Ishikawa (cell line): ENCODE measurements at regions not wholly inside any gene's neighbourhood (a gene's known extent, or its start where the extent isn't known, plus 50 kb on each side); places are given as distances from the start of the nearest gene placed in this dataset.

Experiments
- EP300 ChIP-seq: IDR thresholded peaks from 2 replicates; pipeline ENCODE4 v1.6.1; 2012; ENCODE audit warnings: borderline replicate concordance
- NFIC ChIP-seq: IDR thresholded peaks from 2 replicates; pipeline ENCODE4 v1.6.1; 2012
- TF ChIP-seq, protein P1 (sequence below): IDR thresholded peaks from 2 replicates; pipeline ENCODE4 v1.6.1; 2012; ENCODE audit warnings: low read depth, mild to moderate bottlenecking
- TF ChIP-seq, protein P2 (sequence below): IDR thresholded peaks from 2 replicates; pipeline ENCODE4 v1.6.1; 2012

DNA sequence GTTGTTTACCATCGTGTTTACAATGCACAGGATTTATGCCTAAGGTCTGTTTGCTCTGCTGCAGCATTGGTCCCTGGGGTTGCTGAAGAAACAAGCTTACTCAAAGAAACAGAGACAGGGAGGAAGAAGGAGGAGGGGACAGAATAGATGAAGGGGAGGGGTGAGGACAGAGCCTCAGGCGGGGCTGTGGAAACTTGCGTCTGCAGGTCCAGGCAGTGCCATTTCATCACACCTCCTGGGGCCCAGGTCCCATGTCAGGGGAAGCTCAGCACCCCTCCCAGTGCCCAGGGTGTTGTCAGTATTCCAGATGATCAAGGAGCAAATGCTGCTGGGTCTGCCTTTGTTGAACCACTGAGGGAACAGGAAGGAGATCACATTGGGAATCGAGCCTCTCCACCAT lies 1406.8 kb downstream of the TBC1D22A start:
- TF ChIP-seq, protein P1, sequence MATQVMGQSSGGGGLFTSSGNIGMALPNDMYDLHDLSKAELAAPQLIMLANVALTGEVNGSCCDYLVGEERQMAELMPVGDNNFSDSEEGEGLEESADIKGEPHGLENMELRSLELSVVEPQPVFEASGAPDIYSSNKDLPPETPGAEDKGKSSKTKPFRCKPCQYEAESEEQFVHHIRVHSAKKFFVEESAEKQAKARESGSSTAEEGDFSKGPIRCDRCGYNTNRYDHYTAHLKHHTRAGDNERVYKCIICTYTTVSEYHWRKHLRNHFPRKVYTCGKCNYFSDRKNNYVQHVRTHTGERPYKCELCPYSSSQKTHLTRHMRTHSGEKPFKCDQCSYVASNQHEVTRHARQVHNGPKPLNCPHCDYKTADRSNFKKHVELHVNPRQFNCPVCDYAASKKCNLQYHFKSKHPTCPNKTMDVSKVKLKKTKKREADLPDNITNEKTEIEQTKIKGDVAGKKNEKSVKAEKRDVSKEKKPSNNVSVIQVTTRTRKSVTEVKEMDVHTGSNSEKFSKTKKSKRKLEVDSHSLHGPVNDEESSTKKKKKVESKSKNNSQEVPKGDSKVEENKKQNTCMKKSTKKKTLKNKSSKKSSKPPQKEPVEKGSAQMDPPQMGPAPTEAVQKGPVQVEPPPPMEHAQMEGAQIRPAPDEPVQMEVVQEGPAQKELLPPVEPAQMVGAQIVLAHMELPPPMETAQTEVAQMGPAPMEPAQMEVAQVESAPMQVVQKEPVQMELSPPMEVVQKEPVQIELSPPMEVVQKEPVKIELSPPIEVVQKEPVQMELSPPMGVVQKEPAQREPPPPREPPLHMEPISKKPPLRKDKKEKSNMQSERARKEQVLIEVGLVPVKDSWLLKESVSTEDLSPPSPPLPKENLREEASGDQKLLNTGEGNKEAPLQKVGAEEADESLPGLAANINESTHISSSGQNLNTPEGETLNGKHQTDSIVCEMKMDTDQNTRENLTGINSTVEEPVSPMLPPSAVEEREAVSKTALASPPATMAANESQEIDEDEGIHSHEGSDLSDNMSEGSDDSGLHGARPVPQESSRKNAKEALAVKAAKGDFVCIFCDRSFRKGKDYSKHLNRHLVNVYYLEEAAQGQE, result no peak
- TF ChIP-seq, protein P2, sequence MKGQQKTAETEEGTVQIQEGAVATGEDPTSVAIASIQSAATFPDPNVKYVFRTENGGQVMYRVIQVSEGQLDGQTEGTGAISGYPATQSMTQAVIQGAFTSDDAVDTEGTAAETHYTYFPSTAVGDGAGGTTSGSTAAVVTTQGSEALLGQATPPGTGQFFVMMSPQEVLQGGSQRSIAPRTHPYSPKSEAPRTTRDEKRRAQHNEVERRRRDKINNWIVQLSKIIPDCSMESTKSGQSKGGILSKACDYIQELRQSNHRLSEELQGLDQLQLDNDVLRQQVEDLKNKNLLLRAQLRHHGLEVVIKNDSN, result no peak
- no peak for TF ChIP-seq EP300
- no peak for TF ChIP-seq NFIC
